ENCODE measurements at regions not wholly inside any gene's neighbourhood (a gene's known extent, or its start where the extent isn't known, plus 50 kb on each side); places are given as distances from the start of the nearest gene placed in this dataset.

DNA sequence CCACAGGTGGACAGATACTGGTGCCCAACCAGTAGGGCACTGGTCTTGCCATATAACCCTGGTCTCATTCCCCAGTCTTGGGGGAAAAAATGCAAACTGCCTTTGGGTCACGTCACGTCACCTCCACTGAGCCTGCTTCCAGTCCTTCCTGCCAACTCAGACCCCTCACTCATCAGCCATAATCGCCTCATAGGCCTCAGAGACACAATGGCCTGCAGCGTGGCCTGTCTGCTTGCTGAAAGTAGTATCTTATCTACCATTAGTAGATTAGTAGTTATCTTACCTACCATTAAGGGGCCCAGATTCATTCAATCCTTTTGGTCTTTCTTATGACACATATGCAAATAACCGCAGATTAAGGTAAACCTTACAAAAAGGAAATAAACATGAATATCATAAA is 93.8 kb downstream of the FAM174B start:
- TF ChIP-seq, protein P1, sequence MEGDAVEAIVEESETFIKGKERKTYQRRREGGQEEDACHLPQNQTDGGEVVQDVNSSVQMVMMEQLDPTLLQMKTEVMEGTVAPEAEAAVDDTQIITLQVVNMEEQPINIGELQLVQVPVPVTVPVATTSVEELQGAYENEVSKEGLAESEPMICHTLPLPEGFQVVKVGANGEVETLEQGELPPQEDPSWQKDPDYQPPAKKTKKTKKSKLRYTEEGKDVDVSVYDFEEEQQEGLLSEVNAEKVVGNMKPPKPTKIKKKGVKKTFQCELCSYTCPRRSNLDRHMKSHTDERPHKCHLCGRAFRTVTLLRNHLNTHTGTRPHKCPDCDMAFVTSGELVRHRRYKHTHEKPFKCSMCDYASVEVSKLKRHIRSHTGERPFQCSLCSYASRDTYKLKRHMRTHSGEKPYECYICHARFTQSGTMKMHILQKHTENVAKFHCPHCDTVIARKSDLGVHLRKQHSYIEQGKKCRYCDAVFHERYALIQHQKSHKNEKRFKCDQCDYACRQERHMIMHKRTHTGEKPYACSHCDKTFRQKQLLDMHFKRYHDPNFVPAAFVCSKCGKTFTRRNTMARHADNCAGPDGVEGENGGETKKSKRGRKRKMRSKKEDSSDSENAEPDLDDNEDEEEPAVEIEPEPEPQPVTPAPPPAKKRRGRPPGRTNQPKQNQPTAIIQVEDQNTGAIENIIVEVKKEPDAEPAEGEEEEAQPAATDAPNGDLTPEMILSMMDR (IDR thresholded peaks at IDR 0.05; ENCODE audit: low read depth, low read length): no peak
- no peak for TF ChIP-seq EZH2phosphoT487 (IDR thresholded peaks at IDR 0.05; ENCODE audit: low read depth)
